Coronary artery (tissue), 2 donors: ENCODE measurements at regions not wholly inside any gene's neighbourhood (a gene's known extent, or its start where the extent isn't known, plus 50 kb on each side); places are given as distances from the start of the nearest gene placed in this dataset.

Source experiments
- DNase-seq: peaks from one replicate; pipeline ENCODE4 v3.0.0-alpha.2; 2017; ENCODE audit warnings: low spot score
- H3K27ac ChIP-seq, 2 donors: fragments of 200-600 bp; sonication (generic); one replicate each; pipeline ENCODE4 v1.5.1; 2016 to 2019
- H3K4me3 ChIP-seq: fragments of 200-600 bp; sonication (generic); 2 replicates; pipeline ENCODE4 v1.5.1; 2016; ENCODE audit warnings: mild to moderate bottlenecking, moderate library complexity
- CTCF ChIP-seq: fragments of 200-600 bp; sonication (generic); IDR thresholded peaks from one replicate; pipeline ENCODE4 v1.5.1; 2019; ENCODE audit warnings: antibody characterized with exemption

GRCh38 chr5:58074222-58074621 is 385.7 kb downstream of the PLK2 start:
- no peak for DNase-seq
- Histone ChIP-seq H3K27ac (no peak overlapping the region), H3K4me3 (no peak overlapping the region)
- TF ChIP-seq CTCF: no peak

GRCh38 chr5:58073243-58073642 is 386.6 kb downstream of the PLK2 start:
- no peak overlapping the region for H3K27ac ChIP-seq
- TF ChIP-seq CTCF: no peak
- DNase-seq: no peak
- H3K4me3 ChIP-seq: no peak overlapping the region

DNA sequence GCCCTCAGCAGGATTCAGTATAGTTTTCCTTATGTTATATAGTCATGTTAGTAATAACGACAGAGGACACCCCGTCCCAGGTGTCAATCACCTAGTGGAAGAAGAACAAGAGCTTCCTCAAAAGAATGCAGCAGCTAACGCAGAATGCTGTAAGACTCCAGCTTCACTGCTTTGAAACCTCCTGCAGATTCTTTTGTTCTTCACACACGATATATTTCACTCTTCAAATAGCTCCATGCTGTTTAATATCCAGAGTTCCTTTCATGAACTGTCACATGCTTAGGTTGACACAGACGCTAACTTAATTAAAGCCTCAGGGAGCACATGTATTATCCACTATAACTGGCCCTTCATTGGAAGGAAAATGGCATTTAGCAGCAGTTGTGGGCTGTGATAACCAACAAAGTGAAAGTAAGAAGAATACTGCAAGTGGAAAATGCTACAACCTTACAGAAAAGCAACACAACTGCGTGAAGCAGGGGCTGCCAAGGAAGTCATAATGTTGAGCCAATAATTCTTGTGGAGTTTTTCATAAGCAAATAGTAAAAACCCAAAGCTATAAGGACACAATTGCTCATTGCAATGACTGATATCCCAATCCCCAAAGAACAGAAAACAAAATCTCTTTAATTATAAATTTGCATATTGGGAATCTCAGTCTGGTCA is 387.5 kb downstream of the PLK2 start:
- Histone ChIP-seq H3K27ac (no peak overlapping the region), H3K4me3 (peak overlapping the region; percentile 52)
- no peak for TF ChIP-seq CTCF
- no peak for DNase-seq

DNA sequence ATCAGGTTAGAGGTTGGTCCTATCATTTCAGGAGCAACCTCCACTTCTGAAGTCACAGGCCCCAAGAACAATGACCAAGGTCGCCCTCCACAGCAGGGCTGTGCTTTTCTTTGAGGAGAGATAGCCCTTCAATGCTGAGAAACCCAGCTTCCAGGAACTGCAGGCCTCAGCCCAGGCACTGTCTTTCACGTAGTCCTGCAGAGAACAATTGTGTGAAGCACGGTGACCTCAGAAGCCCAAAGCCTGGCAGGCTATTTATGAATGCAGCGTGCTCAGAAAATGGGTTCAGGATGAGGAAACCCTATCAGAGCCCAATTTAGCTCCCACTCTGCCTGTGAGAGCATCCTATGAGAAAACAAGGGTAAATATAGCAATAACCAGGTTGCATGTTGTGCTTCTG is 388.3 kb downstream of the PLK2 start:
- TF ChIP-seq CTCF: no peak
- DNase-seq: no peak

DNA sequence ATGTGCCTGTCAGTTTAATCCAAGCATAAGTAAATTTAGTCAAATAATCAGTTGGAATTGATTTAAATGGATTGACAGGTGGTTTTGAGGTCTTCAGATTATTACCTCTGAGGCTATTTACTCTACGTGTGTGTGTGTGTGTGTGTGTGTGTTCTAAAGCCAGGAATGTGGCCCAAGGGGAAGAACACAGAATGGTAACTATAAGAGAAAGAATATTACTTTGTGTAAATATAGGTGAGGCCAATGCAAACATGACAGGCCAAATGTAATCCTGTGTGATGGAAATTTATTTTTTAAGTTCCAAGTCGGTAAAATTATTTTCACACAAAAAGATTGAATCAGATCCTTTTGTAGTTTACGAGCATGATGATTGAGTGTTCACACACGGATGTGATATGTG is 390.0 kb downstream of the PLK2 start:
- no peak for TF ChIP-seq CTCF
- no peak for DNase-seq
- Histone ChIP-seq H3K4me3 (no peak overlapping the region), H3K27ac (no peak overlapping the region)

More for the DNA sequence above, 388.3 kb downstream of the PLK2 start:
- no peak overlapping the region for H3K4me3 ChIP-seq
- H3K27ac ChIP-seq: no peak overlapping the region

- DNase-seq: no peak
- Histone ChIP-seq H3K27ac (no peak overlapping the region), H3K4me3 (no peak overlapping the region)
- no peak for TF ChIP-seq CTCF
These were observed 390.7 kb downstream of the PLK2 start for GRCh38 chr5:58069016-58069705.

- no peak for DNase-seq
- H3K4me3 ChIP-seq: no peak overlapping the region
- no peak overlapping the region for H3K27ac ChIP-seq
- TF ChIP-seq CTCF: no peak
These were observed 393.3 kb downstream of the PLK2 start for GRCh38 chr5:58066557-58066956.
